PC-3 (cell line): ENCODE measurements at regions not wholly inside any gene's neighbourhood (a gene's known extent, or its start where the extent isn't known, plus 50 kb on each side); places are given as distances from the start of the nearest gene placed in this dataset.
A peak's percentile ranks its signal among the peaks of the same experiment; 100 is the strongest.

Source experiments
- ATAC-seq: fragments of 200-7000 bp; cut with Tn5 transposase; 2 replicates; pipeline ENCODE4 v1.9.1; 2020; ENCODE audit warnings: mild to moderate bottlenecking, moderate library complexity
- BruUV-seq: library from RNA; stranded (reverse); fragments of 400-500 nt; replicated peaks from 2 replicates; lab custom pipeline; 2021; lab: Mats Ljungman, UMichigan
- CTCF ChIA-PET: fragments of 300-600 bp; sonication (Branson Sonifier 250); formaldehyde crosslinking; loops from one replicate; lab custom pipeline; 2022; ENCODE audit warnings: antibody characterized with exemption; lab: Charles Lee
- POLR2A ChIA-PET: fragments of 300-600 bp; sonication (Branson Sonifier 250); formaldehyde crosslinking; loops from one replicate; lab custom pipeline; 2022; ENCODE audit warnings: antibody characterized with exemption; ENCODE audit not compliant: unreplicated experiment; lab: Charles Lee
- DNase-seq: peaks from one replicate; pipeline ENCODE4 v3.0.0-alpha.2; 2015
- H2AFZ ChIP-seq: fragments of 300-600 bp; sonication (generic); 2 replicates; pipeline ENCODE4 v1.6.0; 2016; ENCODE audit warnings: antibody characterized with exemption, low read length
- H3F3A ChIP-seq: fragments of 300-600 bp; sonication (generic); one replicate; pipeline ENCODE4 v1.6.0; 2017; ENCODE audit warnings: antibody characterized with exemption, low read length, control low read depth, mild to moderate bottlenecking; ENCODE audit not compliant: unreplicated experiment
- H3K27ac ChIP-seq: fragments of 300-600 bp; sonication (generic); 2 replicates; pipeline ENCODE4 v1.5.1; 2016; ENCODE audit warnings: mild to moderate bottlenecking, low read length
- H3K27me3 ChIP-seq: fragments of 300-600 bp; sonication (generic); 2 replicates; pipeline ENCODE4 v1.6.1; 2016; ENCODE audit warnings: low read length, mixed read lengths
- H3K36me3 ChIP-seq: fragments of 300-600 bp; sonication (generic); 2 replicates; pipeline ENCODE4 v1.6.1; 2016; ENCODE audit warnings: low read depth, mixed run types, low read length, mixed read lengths
- H3K4me1 ChIP-seq: fragments of 300-600 bp; sonication (generic); 2 replicates; pipeline ENCODE4 v1.5.1; 2016; ENCODE audit warnings: low read length; ENCODE audit not compliant: insufficient read depth
- H3K4me2 ChIP-seq: fragments of 300-600 bp; sonication (generic); 2 replicates; pipeline ENCODE4 v1.6.0; 2016; ENCODE audit warnings: low read length
- H3K4me3 ChIP-seq: fragments of 300-600 bp; sonication (generic); 2 replicates; pipeline ENCODE4 v1.5.1; 2016; ENCODE audit warnings: mild to moderate bottlenecking, low read length, mixed read lengths
- H3K79me2 ChIP-seq: fragments of 300-600 bp; sonication (generic); 2 replicates; pipeline ENCODE4 v1.6.1; 2017; ENCODE audit warnings: low read length, mixed read lengths
- H3K9ac ChIP-seq: fragments of 300-600 bp; sonication (generic); 2 replicates; pipeline ENCODE4 v1.6.0; 2016; ENCODE audit warnings: mild to moderate bottlenecking, low read length
- H3K9me2 ChIP-seq: fragments of 300-600 bp; sonication (generic); replicated peaks from 2 replicates; pipeline ENCODE4 v1.6.1; 2016; ENCODE audit warnings: mixed run types, low read length, mixed read lengths
- H3K9me3 ChIP-seq: fragments of 300-600 bp; sonication (generic); 2 replicates; pipeline ENCODE4 v1.6.1; 2016; ENCODE audit warnings: low read length, mixed read lengths
- H4K20me1 ChIP-seq: fragments of 300-600 bp; sonication (generic); 2 replicates; pipeline ENCODE4 v1.6.1; 2016; ENCODE audit warnings: low read length, mixed read lengths
- CTCF ChIP-seq: fragments of 300-600 bp; sonication (generic); conservative IDR thresholded peaks from 2 replicates; pipeline ENCODE4 v1.5.1; 2017; ENCODE audit warnings: antibody characterized with exemption, low read depth, mild to moderate bottlenecking, low read length
- EZH2 ChIP-seq: fragments of 300-600 bp; sonication (generic); IDR thresholded peaks from one replicate; pipeline ENCODE4 v1.6.1; 2017; ENCODE audit warnings: antibody characterized with exemption, mild to moderate bottlenecking, low read length; ENCODE audit not compliant: unreplicated experiment
- EZH2phosphoT487 ChIP-seq: fragments of 300-600 bp; sonication (generic); IDR thresholded peaks from 2 replicates; pipeline ENCODE4 v1.6.1; 2018; ENCODE audit warnings: mild to moderate bottlenecking, antibody characterized with exemption, low read length, borderline replicate concordance
- intact Hi-C: fragments of 100-400 bp; cut with micrococcal nuclease; formaldehyde crosslinking; loops from 2 replicates; pipeline ENCODE4 v1.9.0; 2023

- CTCF ChIA-PET = no interaction called here
Observed at GRCh38 chr14:76958020-76958979, 70.2 kb downstream of the IRF2BPL start.

GRCh38 chr14:76957224-76957891 lies 71.2 kb downstream of the IRF2BPL start:
- Histone ChIP-seq H3F3A (peaks cover 10% of the 10 kb centered on the region), H3K36me3 (no peaks in the 10 kb centered on the region), H3K79me2 (peaks cover 3% of the 10 kb centered on the region; the same call in 1 of the 2 replicates), H3K4me2 (peak overlapping the region; percentile 80), H3K4me1 (peaks cover 86% of the 10 kb centered on the region), H3K9me3 (no peaks in the 10 kb centered on the region), H4K20me1 (no peaks in the 10 kb centered on the region), H2AFZ (no peak overlapping the region), H3K9ac (peak overlapping the region; percentile 26; the same call in 1 of the 2 replicates), H3K9me2 (no peaks in the 10 kb centered on the region), H3K27me3 (no peaks in the 10 kb centered on the region), H3K4me3 (no peak overlapping the region), H3K27ac (peak overlapping the region; percentile 95)
- DNase-seq (no peak), ATAC-seq (no peak)
- intact Hi-C loops = loop anchor here (2.0 kb wide), 2 partner anchors 65 to 75 kb away; no protein-coding TSS in a partner anchor
- POLR2A ChIA-PET = no interaction called here
- no TSS peak for BruUV-seq
- CTCF ChIA-PET = no interaction called here
- TF ChIP-seq CTCF (no peak), EZH2 (no peak), EZH2phosphoT487 (no peak)

More at GRCh38 chr14:76958020-76958979, 70.2 kb downstream of the IRF2BPL start:
- peaks cover 85% of the 10 kb centered on the region for H3K4me1 ChIP-seq
- BruUV-seq = no TSS peak
- H3K4me3 ChIP-seq = no peak overlapping the region
- H3K9me3 ChIP-seq = no peaks in the 10 kb centered on the region
- ATAC-seq = no peak
- intact Hi-C loops = no loop called here
- no peaks in the 10 kb centered on the region for H4K20me1 ChIP-seq
- H3K79me2 ChIP-seq = peaks cover 3% of the 10 kb centered on the region; the same call in 1 of the 2 replicates
- no peak overlapping the region for H3K4me2 ChIP-seq
- peak overlapping the region; percentile 35 for H3K27ac ChIP-seq
- H3K27me3 ChIP-seq = no peaks in the 10 kb centered on the region
- H3F3A ChIP-seq = peaks cover 10% of the 10 kb centered on the region
- POLR2A ChIA-PET = no interaction called here
- DNase-seq = no peak
- no peaks in the 10 kb centered on the region for H3K36me3 ChIP-seq
- TF ChIP-seq CTCF = no peak
- no peak for TF ChIP-seq EZH2
- TF ChIP-seq EZH2phosphoT487 = no peak
- no peak overlapping the region for H3K9ac ChIP-seq
- no peak overlapping the region for H2AFZ ChIP-seq
- no peaks in the 10 kb centered on the region for H3K9me2 ChIP-seq
